ENCODE measurements at regions not wholly inside any gene's neighbourhood (a gene's known extent, or its start where the extent isn't known, plus 50 kb on each side); places are given as distances from the start of the nearest gene placed in this dataset.

DNA sequence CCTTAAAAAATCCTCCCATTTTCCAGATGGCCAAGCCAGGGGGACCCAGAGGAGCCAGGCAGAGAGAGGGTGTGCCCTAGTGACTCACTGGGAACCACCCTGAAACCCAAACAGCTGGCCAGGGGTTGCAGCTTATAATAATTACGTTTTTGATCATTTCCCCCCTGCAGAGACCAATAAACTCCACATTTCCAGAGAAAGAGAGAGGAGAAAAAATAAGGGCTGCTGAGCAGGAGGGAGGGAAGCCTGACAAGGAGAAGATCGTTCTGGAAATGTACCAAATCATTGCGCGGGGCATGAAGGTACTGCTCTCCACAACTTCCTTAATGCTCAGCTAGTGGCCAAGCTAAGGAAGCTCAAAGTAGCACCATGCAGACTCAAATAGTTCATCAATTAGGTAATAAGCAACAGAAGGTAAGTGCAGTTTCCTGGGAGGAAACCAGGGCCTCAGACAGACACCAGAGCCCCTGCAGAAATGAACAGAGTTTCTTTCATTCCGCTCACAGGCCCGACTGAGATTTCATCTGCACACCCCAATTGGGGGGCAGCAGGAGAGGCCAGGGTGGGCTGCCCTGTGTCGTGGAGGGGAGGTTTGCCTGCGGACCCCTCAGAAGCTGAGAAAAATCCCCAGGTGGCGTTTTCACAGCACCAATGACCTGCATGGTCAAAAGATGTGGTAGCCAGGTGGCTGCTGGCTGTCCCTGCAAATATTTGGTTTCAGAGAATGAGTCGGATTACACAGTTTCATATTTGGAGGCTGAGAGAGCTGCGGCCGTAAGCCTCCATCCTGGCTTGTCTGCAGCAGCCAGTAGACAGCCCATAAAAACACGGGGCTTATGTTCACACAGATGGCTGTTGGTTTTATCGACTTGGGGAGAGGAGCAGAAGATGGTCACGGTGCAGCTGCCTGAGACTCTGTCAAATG, 153.2 kb upstream of the LYZL2 start:
- 48 to 52% methylated on average over 11 to 15 of the region's 15 CpGs for WGBS, 2 donors
- DNase-seq, result no peak
- ATAC-seq, result no peak
- Histone ChIP-seq H3K27ac (no peak overlapping the region), H3K27me3 (no peaks in the 10 kb centered on the region), H3K4me3 (no peak overlapping the region), H3K36me3 (replicated peaks in 1 of 2; ENCODE audit: insufficient read depth in 1 of 2, low read depth in 2 of 2) (no peaks in the 10 kb centered on the region), H3K4me1 (peaks cover 8% of the 10 kb centered on the region), H3K9me3 (no peaks in the 10 kb centered on the region)
- intact Hi-C loops (cut with DNase I), result no loop called here
- TF ChIP-seq POLR2A (IDR thresholded peaks at IDR 0.05), result no peak
- TF ChIP-seq, protein P1, sequence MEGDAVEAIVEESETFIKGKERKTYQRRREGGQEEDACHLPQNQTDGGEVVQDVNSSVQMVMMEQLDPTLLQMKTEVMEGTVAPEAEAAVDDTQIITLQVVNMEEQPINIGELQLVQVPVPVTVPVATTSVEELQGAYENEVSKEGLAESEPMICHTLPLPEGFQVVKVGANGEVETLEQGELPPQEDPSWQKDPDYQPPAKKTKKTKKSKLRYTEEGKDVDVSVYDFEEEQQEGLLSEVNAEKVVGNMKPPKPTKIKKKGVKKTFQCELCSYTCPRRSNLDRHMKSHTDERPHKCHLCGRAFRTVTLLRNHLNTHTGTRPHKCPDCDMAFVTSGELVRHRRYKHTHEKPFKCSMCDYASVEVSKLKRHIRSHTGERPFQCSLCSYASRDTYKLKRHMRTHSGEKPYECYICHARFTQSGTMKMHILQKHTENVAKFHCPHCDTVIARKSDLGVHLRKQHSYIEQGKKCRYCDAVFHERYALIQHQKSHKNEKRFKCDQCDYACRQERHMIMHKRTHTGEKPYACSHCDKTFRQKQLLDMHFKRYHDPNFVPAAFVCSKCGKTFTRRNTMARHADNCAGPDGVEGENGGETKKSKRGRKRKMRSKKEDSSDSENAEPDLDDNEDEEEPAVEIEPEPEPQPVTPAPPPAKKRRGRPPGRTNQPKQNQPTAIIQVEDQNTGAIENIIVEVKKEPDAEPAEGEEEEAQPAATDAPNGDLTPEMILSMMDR (IDR thresholded peaks at IDR 0.05), result no peak

DNA sequence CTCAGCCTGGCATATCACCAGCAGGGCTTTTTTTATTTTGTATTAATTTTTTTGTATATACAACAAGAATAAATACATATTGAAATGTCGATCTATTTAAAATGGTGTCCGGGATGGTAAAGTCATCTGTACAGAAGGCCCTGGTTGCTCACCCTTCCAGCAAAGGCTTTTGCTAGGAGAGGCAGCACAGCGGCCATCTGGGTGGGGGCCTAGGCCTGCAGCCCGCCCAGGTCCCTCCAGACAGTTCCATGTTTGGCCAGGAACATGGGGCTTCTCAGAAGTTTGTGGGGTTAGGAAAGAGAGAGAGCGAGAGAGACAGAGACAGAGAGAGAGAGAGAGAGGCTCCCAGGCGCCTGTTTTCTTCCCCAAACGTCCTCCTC, 152.6 kb upstream of the LYZL2 start:
- TF ChIP-seq, protein P1 (IDR thresholded peaks at IDR 0.05), result no peak
- TF ChIP-seq POLR2A (IDR thresholded peaks at IDR 0.05), result no peak
- WGBS, 2 donors, result 51 to 59% methylated on average over 7 of the region's 7 CpGs
- intact Hi-C loops (cut with DNase I), result no loop called here
- Histone ChIP-seq H3K36me3 (replicated peaks in 1 of 2; ENCODE audit: insufficient read depth in 1 of 2, low read depth in 2 of 2) (no peaks in the 10 kb centered on the region), H3K27me3 (no peaks in the 10 kb centered on the region), H3K4me3 (no peak overlapping the region), H3K9me3 (no peaks in the 10 kb centered on the region), H3K27ac (no peak overlapping the region), H3K4me1 (peaks cover 8% of the 10 kb centered on the region)
- ATAC-seq (no peak), DNase-seq (no peak)

DNA sequence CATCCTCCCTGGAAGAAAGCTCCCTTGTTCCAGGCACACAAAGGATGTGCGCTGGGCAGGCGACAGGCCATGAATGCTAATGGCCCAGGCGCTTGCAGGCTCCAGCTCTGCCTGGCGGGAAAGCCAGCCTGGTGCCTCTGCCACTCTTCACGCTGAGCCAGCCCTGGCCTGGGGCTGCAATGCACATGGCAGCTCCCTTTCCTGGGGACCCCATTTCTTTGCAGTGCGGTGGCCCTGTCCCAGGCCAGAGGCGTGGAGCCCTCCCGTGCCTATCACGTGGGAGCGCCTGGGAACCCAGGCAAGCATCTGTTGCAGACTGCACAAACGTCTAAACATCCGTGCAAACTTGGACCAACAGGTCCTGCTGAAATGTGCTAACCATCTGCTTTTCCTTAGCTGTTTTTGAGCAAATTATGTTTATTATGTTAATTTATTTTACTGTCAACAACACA, 152.1 kb upstream of the LYZL2 start:
- no peak overlapping the region for H3K27ac ChIP-seq
- no peaks in the 10 kb centered on the region for H3K36me3 ChIP-seq (replicated peaks in 1 of 2; ENCODE audit: insufficient read depth in 1 of 2, low read depth in 2 of 2)
- intact Hi-C loops (cut with DNase I), result no loop called here
- H3K4me3 ChIP-seq, result no peak overlapping the region
- H3K27me3 ChIP-seq, result no peaks in the 10 kb centered on the region
- H3K4me1 ChIP-seq, result peaks cover 8% of the 10 kb centered on the region
- TF ChIP-seq POLR2A (IDR thresholded peaks at IDR 0.05), result no peak
- TF ChIP-seq, protein P1 (IDR thresholded peaks at IDR 0.05), result no peak
- no peaks in the 10 kb centered on the region for H3K9me3 ChIP-seq
- ATAC-seq, result no peak
- DNase-seq, result no peak
- 71 to 76% methylated on average over 12 of the region's 12 CpGs for WGBS, 2 donors

DNA sequence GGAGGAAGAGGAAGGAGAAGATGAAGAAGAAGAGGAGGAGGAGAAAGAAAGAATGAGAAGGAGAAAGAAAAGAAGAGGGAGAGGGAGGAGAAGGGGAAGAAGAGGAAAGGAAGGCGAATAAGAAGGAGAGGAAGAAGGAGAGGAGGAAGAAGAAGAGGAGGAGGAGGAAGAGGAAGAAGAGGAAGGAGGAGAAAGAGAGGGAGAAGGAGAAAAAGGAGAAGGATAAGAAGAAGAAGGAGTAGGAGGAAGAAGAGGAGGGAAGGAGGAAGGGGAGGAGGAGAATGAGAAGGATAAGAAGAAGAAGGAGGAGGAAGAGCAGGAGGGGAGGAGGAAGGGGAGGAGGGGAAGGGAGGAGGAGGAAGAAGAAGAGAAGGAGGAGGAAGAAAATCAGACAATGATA, 149.2 kb upstream of the LYZL2 start:
- intact Hi-C loops (cut with DNase I), result no loop called here
- 0% methylated on average over 1 of the region's 1 CpG for WGBS, 2 donors

More for the DNA sequence above, 149.2 kb upstream of the LYZL2 start:
- ATAC-seq, result no peak
- Histone ChIP-seq H3K4me3 (no peak overlapping the region), H3K27ac (no peak overlapping the region), H3K9me3 (no peaks in the 10 kb centered on the region), H3K36me3 (replicated peaks in 1 of 2; ENCODE audit: insufficient read depth in 1 of 2, low read depth in 2 of 2) (no peaks in the 10 kb centered on the region), H3K4me1 (peaks cover 3% of the 10 kb centered on the region), H3K27me3 (no peaks in the 10 kb centered on the region)
- no peak for DNase-seq
- TF ChIP-seq, protein P1 (IDR thresholded peaks at IDR 0.05), result no peak
- TF ChIP-seq POLR2A (IDR thresholded peaks at IDR 0.05), result no peak
